GM12892 (cell line): ENCODE measurements at regions not wholly inside any gene's neighbourhood (a gene's known extent, or its start where the extent isn't known, plus 50 kb on each side); places are given as distances from the start of the nearest gene placed in this dataset.

Experiments used
- POLR2A ChIP-seq: IDR thresholded peaks from 2 replicates; pipeline ENCODE4 v1.6.1; 2011; ENCODE audit warnings: low read depth, low read length, control low read depth
- POLR2AphosphoS5 ChIP-seq: IDR thresholded peaks from 2 replicates; pipeline ENCODE4 v1.6.1; 2011; ENCODE audit warnings: low read depth, low read length, control low read depth
- TAF1 ChIP-seq: IDR thresholded peaks from 2 replicates; pipeline ENCODE4 v1.6.1; 2011; ENCODE audit warnings: low read depth, mild to moderate bottlenecking, control low read depth, low read length, borderline replicate concordance

DNA sequence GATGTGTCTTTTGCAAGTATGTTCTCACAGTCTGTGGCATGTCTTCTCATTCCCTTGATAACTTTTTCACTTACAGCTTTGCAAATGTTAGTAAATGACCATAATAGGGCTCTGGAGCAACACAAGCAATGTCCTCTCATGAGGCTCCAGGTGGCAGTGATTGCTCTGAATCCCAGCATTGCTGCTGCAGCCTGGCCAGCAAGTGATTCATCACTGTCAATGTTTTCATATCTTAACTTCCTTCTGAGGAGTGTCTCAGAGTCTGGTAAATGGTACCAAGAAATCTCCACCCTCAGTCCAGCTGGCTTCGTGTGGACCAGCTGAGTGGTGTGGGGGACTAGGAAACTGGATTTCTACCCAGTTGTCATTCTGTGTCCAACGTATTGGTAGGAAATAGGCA is 139.6 kb downstream of the MYLK4 start:
- TF ChIP-seq POLR2AphosphoS5 (no peak), POLR2A (no peak), TAF1 (no peak)
